Stimulated activated CD8-positive, alpha-beta memory T cell treated with anti-CD3 and anti-CD28 coated beads, Interleukin-4, amount 100 ng/mL, for 1 hour (primary cell): ENCODE measurements at regions not wholly inside any gene's neighbourhood (a gene's known extent, or its start where the extent isn't known, plus 50 kb on each side); places are given as distances from the start of the nearest gene placed in this dataset.
"Not testable (repeated sequence)": the region's sequence is repeated elsewhere in the genome, so short reads cannot be mapped to it uniquely, and the experiment has no call there.

Experiments
- DNase-seq, 2 donors: peaks; one replicate each; pipeline ENCODE4 v3.0.0-alpha.2; 2020; ENCODE audit warnings: low read depth in 2 of 2, low spot score in 1 of 2

DNA sequence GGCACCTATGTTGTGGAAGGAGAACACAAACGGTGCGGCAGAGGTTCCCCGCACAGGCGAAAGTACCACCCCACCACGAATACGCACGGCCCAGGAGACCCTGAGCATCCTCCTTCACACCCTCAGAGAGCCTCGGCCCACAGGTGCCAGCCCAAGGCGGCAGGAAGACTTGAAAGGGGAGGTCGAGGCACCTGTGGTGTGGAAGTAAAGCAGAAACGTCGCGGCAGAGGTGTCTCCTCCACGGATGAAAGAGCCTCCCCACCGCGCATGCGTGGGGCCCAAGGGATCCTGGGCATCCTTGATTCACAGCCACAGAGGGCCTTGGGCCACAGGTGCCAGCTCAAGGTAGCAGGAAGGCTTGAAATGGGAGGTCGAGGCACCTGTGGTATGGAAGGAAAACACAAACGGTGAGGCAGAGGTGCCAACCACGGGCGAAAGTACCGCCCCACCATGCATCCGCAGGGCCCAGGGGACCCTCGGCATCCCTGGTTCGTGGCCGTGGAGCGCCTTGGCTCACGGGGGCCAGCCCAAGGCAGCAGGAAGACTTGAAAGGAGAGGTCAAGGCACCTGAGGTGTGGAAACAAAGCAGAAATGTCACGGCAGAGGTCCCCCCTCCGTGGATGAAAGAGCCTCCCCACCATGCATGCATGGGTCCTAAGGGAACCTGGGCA, 380.1 kb downstream of the ALG10 start:
- no peak for DNase-seq

GRCh38 chr12:34402899-34403705, 380.8 kb downstream of the ALG10 start:
- DNase-seq, result no peak

- DNase-seq, result no peak
Observed at GRCh38 chr12:34403706-34404376, 381.5 kb downstream of the ALG10 start.

DNA sequence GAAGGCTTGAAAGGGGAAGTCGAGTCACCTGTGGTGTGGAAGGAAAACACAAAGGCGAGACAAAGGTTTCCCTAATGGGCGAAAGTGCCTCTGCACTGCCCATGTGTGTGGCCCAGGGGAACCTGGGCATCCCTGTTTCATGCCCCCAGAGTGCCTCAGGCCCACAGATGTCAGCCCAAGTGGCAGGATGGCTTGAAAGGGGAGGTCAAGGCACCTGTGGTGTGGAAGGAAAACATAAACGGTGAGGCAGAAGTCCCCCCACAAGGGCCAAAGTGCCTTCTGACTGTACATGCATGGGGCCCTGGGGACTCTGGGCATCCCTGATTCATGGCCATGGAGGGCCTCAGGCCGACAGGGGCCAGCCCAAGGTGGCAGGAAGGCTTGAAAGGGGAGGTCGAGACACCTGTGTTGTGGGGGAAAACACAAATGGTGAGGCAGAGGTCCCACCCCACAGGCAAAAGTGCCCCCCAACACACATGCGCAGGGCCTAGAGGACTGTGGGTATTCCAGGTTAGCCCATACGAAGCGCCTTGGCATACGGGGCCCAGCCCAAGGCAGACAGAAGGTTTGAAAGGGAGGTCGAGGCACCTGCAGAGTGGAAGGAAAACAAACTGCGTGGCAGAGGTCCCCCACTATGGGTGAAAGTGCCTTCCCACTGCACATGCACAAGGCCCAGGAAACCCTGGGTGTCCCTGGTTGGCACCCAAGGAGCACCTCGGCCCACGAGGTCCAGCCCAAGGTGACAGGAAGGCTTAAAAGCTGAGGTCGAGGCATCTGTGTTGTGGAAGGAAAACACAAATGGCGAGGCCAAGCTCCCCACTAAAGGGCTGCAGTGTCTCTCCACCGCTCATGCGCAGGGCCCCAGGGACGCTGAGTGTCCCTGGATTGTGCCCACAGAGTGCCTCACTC, 382.3 kb downstream of the ALG10 start:
- no peak for DNase-seq

- DNase-seq, result no peak
Observed at GRCh38 chr12:34405286-34406227, 383.3 kb downstream of the ALG10 start.

- DNase-seq, result no peak
Observed at GRCh38 chr12:34406228-34406995, 384.1 kb downstream of the ALG10 start.

DNA sequence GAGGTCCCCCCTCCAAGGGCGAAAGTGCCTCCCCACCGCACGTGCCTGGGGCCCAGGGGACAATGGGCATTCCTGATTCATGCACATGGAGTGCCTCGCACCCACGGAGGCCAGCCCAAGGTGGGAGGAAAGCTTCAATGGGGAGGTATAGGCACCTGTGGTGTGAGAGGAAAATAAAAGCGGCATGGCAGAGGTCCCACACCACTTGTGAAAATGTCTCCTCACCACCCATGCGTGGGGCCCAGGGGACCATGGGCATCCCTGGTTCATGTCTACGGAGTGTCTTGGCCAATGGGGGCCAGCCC, 384.7 kb downstream of the ALG10 start:
- DNase-seq, result no peak

- no peak for DNase-seq
Observed at GRCh38 chr12:34407813-34408212, 385.5 kb downstream of the ALG10 start.

- DNase-seq, result not testable (repeated sequence)
Observed at GRCh38 chr12:34431509-34431908, 409.2 kb downstream of the ALG10 start.
